Neuronal stem cell (in vitro differentiated cells): ENCODE measurements at regions not wholly inside any gene's neighbourhood (a gene's known extent, or its start where the extent isn't known, plus 50 kb on each side); places are given as distances from the start of the nearest gene placed in this dataset.
A peak's percentile ranks its signal among the peaks of the same experiment; 100 is the strongest.

Experiments used
- DNase-seq: peaks from one replicate; pipeline ENCODE4 v3.0.0-alpha.2; 2013; ENCODE audit warnings: low spot score
- H2AFZ ChIP-seq: one replicate; pipeline ENCODE4 v1.6.1; 2013; ENCODE audit warnings: mild to moderate bottlenecking, low read length, inconsistent platforms
- H2AK5ac ChIP-seq: 2 replicates; pipeline ENCODE4 v1.6.1; 2013; ENCODE audit warnings: low read depth, mild to moderate bottlenecking, inconsistent platforms, low read length, moderate library complexity, mixed read lengths
- H2BK120ac ChIP-seq: 2 replicates; pipeline ENCODE4 v1.6.1; 2013; ENCODE audit warnings: low read depth, mild to moderate bottlenecking, inconsistent platforms, low read length, moderate library complexity, mixed read lengths
- H2BK12ac ChIP-seq: one replicate; pipeline ENCODE4 v1.6.1; 2013; ENCODE audit warnings: low read length, inconsistent platforms
- H2BK15ac ChIP-seq: 2 replicates; pipeline ENCODE4 v1.6.1; 2013; ENCODE audit warnings: mild to moderate bottlenecking, low read length, inconsistent platforms, mixed read lengths
- H2BK5ac ChIP-seq: one replicate; pipeline ENCODE4 v1.6.1; 2013; ENCODE audit warnings: inconsistent platforms, mild to moderate bottlenecking, low read length, moderate library complexity
- H3K14ac ChIP-seq: one replicate; pipeline ENCODE4 v1.6.1; 2013; ENCODE audit warnings: low read length, inconsistent platforms
- H3K18ac ChIP-seq: 2 replicates; pipeline ENCODE4 v1.6.1; 2013; ENCODE audit warnings: low read length, inconsistent platforms
- H3K23ac ChIP-seq: 2 replicates; pipeline ENCODE4 v1.6.1; 2013; ENCODE audit warnings: low read depth, mild to moderate bottlenecking, mixed read lengths, low read length, inconsistent platforms; ENCODE audit not compliant: poor library complexity
- H3K27ac ChIP-seq: replicated peaks from 3 replicates; pipeline ENCODE4 v1.5.1; 2013; ENCODE audit warnings: low read length, inconsistent platforms
- H3K27me3 ChIP-seq, 3 experiments: 2 replicates each; pipeline ENCODE4 v1.6.1; 2013; ENCODE audit warnings: low read length in 3 of 3, mild to moderate bottlenecking in 2 of 3, inconsistent platforms in 1 of 3, low read depth in 1 of 3, mixed read lengths in 1 of 3, moderate library complexity in 1 of 3; ENCODE audit not compliant: control insufficient read depth in 3 of 3, insufficient read depth in 3 of 3
- H3K36me3 ChIP-seq, 2 donors: replicated peaks in 1 of 2; 2 replicates each; pipeline ENCODE4 v1.6.1; 2013; ENCODE audit warnings: low read length in 2 of 2; ENCODE audit not compliant: control insufficient read depth in 2 of 2, insufficient read depth in 2 of 2
- H3K4ac ChIP-seq: 2 replicates; pipeline ENCODE4 v1.6.1; 2013; ENCODE audit warnings: inconsistent platforms, mild to moderate bottlenecking, low read length, moderate library complexity
- H3K4me1 ChIP-seq, 2 donors: 1 replicate in 1 of 2; 2 replicates in 1 of 2; pipeline ENCODE4 v1.6.1; 2013; ENCODE audit warnings: low read length in 2 of 2, low read depth in 1 of 2; ENCODE audit not compliant: control insufficient read depth in 2 of 2, insufficient read depth in 1 of 2
- H3K4me2 ChIP-seq: one replicate; pipeline ENCODE4 v1.6.1; 2013; ENCODE audit warnings: mild to moderate bottlenecking, low read length, inconsistent platforms; ENCODE audit not compliant: insufficient read depth, poor library complexity, severe bottlenecking
- H3K4me3 ChIP-seq, 2 donors: 2 replicates each; pipeline ENCODE4 v1.5.1; 2013; ENCODE audit warnings: low read length in 2 of 2, mild to moderate bottlenecking in 2 of 2, inconsistent platforms in 1 of 2, moderate library complexity in 1 of 2
- H3K79me1 ChIP-seq: one replicate; pipeline ENCODE4 v1.6.1; 2013; ENCODE audit warnings: low read depth, mild to moderate bottlenecking, inconsistent platforms, low read length, moderate library complexity
- H3K9ac ChIP-seq: one replicate; pipeline ENCODE4 v1.6.1; 2013; ENCODE audit warnings: mild to moderate bottlenecking, low read depth, low read length, inconsistent platforms; ENCODE audit not compliant: poor library complexity
- H3K9me3 ChIP-seq, 2 donors: replicated peaks in 1 of 2; 2 replicates each; pipeline versions ENCODE3 to v1.6.1; 2013; ENCODE audit warnings: low read length in 2 of 2, mild to moderate bottlenecking in 2 of 2, inconsistent platforms in 1 of 2, low read depth in 1 of 2, mixed read lengths in 1 of 2, moderate library complexity in 1 of 2; ENCODE audit not compliant: control insufficient read depth in 2 of 2, insufficient read depth in 1 of 2
- H4K8ac ChIP-seq: one replicate; pipeline ENCODE4 v1.6.1; 2013; ENCODE audit warnings: low read depth, mild to moderate bottlenecking, inconsistent platforms, low read length, moderate library complexity
- H4K91ac ChIP-seq: one replicate; pipeline ENCODE4 v1.6.1; 2013; ENCODE audit warnings: low read length, low read depth, mild to moderate bottlenecking, inconsistent platforms; ENCODE audit not compliant: poor library complexity
- WGBS, 2 donors: extraction: QIAGEN DNeasy Blood & Tissue Kit; methylation state at CpG; one replicate each; pipeline ENCODE4 v1.1.7; 2013; ENCODE audit warnings: missing lambda C conversion rate in 2 of 2, mixed read lengths in 1 of 2; ENCODE audit not compliant: insufficient read length in 2 of 2, insufficient replicate concordance in 1 of 2; ENCODE audit errors: extremely low coverage in 2 of 2; 5-methylcytosine and 5-hydroxymethylcytosine counted together

- no peak overlapping the region for H3K23ac ChIP-seq
- H4K8ac ChIP-seq: no peak overlapping the region
- H3K4me1 ChIP-seq: no peaks in the 10 kb centered on the region
- no peaks in the 10 kb centered on the region for H3K9me3 ChIP-seq
- no peaks in the 10 kb centered on the region for H3K27me3 ChIP-seq
- no peak overlapping the region for H2BK5ac ChIP-seq
- peak overlapping the region; percentile 64 for H2AFZ ChIP-seq
- no peak overlapping the region for H3K4me2 ChIP-seq
- H2BK15ac ChIP-seq: no peak overlapping the region
- H2BK120ac ChIP-seq: no peak overlapping the region
- no peak overlapping the region for H4K91ac ChIP-seq
- no peaks in the 10 kb centered on the region for H3K36me3 ChIP-seq
- no peak overlapping the region for H3K18ac ChIP-seq
- H3K79me1 ChIP-seq: no peaks in the 10 kb centered on the region
- no peak overlapping the region for H3K14ac ChIP-seq
- no peak for DNase-seq
- no peak overlapping the region for H3K27ac ChIP-seq
- H2AK5ac ChIP-seq: no peak overlapping the region
- H2BK12ac ChIP-seq: no peak overlapping the region
- no peak overlapping the region for H3K4ac ChIP-seq
- no peak overlapping the region for H3K4me3 ChIP-seq
- H3K9ac ChIP-seq: no peak overlapping the region
Observed at GRCh38 chr4:135124196-135124595, 922.6 kb upstream of the PABPC4L start.

- Histone ChIP-seq H4K8ac (no peak overlapping the region), H2AK5ac (no peak overlapping the region), H3K14ac (no peak overlapping the region), H3K4me2 (no peak overlapping the region), H3K79me1 (no peaks in the 10 kb centered on the region), H3K4me3 (no peak overlapping the region), H2BK5ac (no peak overlapping the region), H3K36me3 (no peaks in the 10 kb centered on the region), H3K4ac (no peak overlapping the region), H3K4me1 (no peaks in the 10 kb centered on the region), H3K27ac (no peak overlapping the region), H3K23ac (no peak overlapping the region), H2AFZ (peak overlapping the region; percentile 64), H2BK15ac (no peak overlapping the region), H3K9ac (no peak overlapping the region), H3K9me3 (no peaks in the 10 kb centered on the region), H4K91ac (no peak overlapping the region), H2BK120ac (no peak overlapping the region), H3K18ac (no peak overlapping the region), H2BK12ac (no peak overlapping the region), H3K27me3 (no peaks in the 10 kb centered on the region)
- WGBS, 2 donors: no CpG with 5 or more reads among the region's 1 CpG
- DNase-seq: no peak
Observed at GRCh38 chr4:135123632-135124031, 922.0 kb upstream of the PABPC4L start.

GRCh38 chr4:135122457-135122856 is 920.9 kb upstream of the PABPC4L start:
- DNase-seq: no peak
- H3K14ac ChIP-seq: no peak overlapping the region
- H3K27ac ChIP-seq: no peak overlapping the region
- no peak overlapping the region for H2BK5ac ChIP-seq
- H3K4me3 ChIP-seq: no peak overlapping the region
- H3K4me2 ChIP-seq: no peak overlapping the region
- H2AK5ac ChIP-seq: no peak overlapping the region
- H3K79me1 ChIP-seq: no peaks in the 10 kb centered on the region
- no peaks in the 10 kb centered on the region for H3K9me3 ChIP-seq
- H3K18ac ChIP-seq: no peak overlapping the region
- H3K23ac ChIP-seq: no peak overlapping the region
- H2BK12ac ChIP-seq: no peak overlapping the region
- H4K91ac ChIP-seq: no peak overlapping the region
- H3K4ac ChIP-seq: no peak overlapping the region
- no peak overlapping the region for H2BK15ac ChIP-seq
- no peak overlapping the region for H3K9ac ChIP-seq
- no peak overlapping the region for H4K8ac ChIP-seq
- H3K36me3 ChIP-seq: no peaks in the 10 kb centered on the region
- H3K4me1 ChIP-seq: no peaks in the 10 kb centered on the region
- H3K27me3 ChIP-seq: no peaks in the 10 kb centered on the region
- no CpG with 5 or more reads among the region's 2 CpGs for WGBS, 2 donors
- H2AFZ ChIP-seq: no peak overlapping the region
- no peak overlapping the region for H2BK120ac ChIP-seq

- Histone ChIP-seq H2BK12ac (no peak overlapping the region), H3K18ac (no peak overlapping the region), H3K14ac (no peak overlapping the region), H3K36me3 (no peaks in the 10 kb centered on the region), H2BK120ac (no peak overlapping the region), H3K27me3 (no peaks in the 10 kb centered on the region), H3K4ac (no peak overlapping the region), H2AK5ac (no peak overlapping the region), H3K4me2 (no peak overlapping the region), H3K23ac (no peak overlapping the region), H2BK5ac (no peak overlapping the region), H3K79me1 (no peaks in the 10 kb centered on the region), H3K27ac (no peak overlapping the region), H3K4me3 (no peak overlapping the region), H2AFZ (no peak overlapping the region), H3K9ac (no peak overlapping the region), H3K4me1 (no peaks in the 10 kb centered on the region), H3K9me3 (no peaks in the 10 kb centered on the region), H4K91ac (no peak overlapping the region), H2BK15ac (no peak overlapping the region), H4K8ac (no peak overlapping the region)
- DNase-seq: no peak
- WGBS, 2 donors: no CpG with 5 or more reads among the region's 4 CpGs
Observed at GRCh38 chr4:135120195-135120594, 918.6 kb upstream of the PABPC4L start.
